H1 (cell line): ENCODE measurements at regions not wholly inside any gene's neighbourhood (a gene's known extent, or its start where the extent isn't known, plus 50 kb on each side); places are given as distances from the start of the nearest gene placed in this dataset.

ENCODE experiments used
- E2F6 ChIP-seq: IDR thresholded peaks from 2 replicates; pipeline ENCODE4 v1.6.1; 2012; ENCODE audit warnings: inconsistent platforms
- EZH2 ChIP-seq: fragments of 200-600 bp; sonication (generic); IDR thresholded peaks from 2 replicates; pipeline ENCODE4 v1.7.1; 2012; ENCODE audit warnings: low read depth, mild to moderate bottlenecking, moderate library complexity, low read length, inconsistent platforms; ENCODE audit not compliant: severe bottlenecking

GRCh38 chr20:50410343-50410742 lies 99.8 kb upstream of the PTPN1 start (continued):
- no peak for TF ChIP-seq E2F6
- TF ChIP-seq EZH2 = no peak
